Bronchial epithelial cell (primary cell): ENCODE measurements at regions not wholly inside any gene's neighbourhood (a gene's known extent, or its start where the extent isn't known, plus 50 kb on each side); places are given as distances from the start of the nearest gene placed in this dataset.
"Not testable (repeated sequence)": the region's sequence is repeated elsewhere in the genome, so short reads cannot be mapped to it uniquely, and the experiment has no call there.

Experiments used
- DNase-seq: peaks from one replicate; pipeline ENCODE4 v3.0.0-alpha.2; 2010; ENCODE audit warnings: low read depth
- FAIRE-seq: peaks from 2 replicates; lab custom pipeline; 2011; peaks lifted over from hg19 to GRCh38; lab: Jason Lieb, UNC
- H3K27me3 ChIP-seq: 2 replicates; pipeline ENCODE4 v1.5.1; 2011; ENCODE audit warnings: low read length; ENCODE audit not compliant: control insufficient read depth, insufficient read depth
- H3K36me3 ChIP-seq: 2 replicates; pipeline ENCODE4 v1.5.1; 2011; ENCODE audit warnings: low read length; ENCODE audit not compliant: control insufficient read depth, insufficient read depth
- H3K4me3 ChIP-seq: 2 replicates; pipeline ENCODE4 v1.5.1; 2011; ENCODE audit warnings: mild to moderate bottlenecking, low read depth, low read length, control low read depth
- TF ChIP-seq, protein P1 (sequence below): IDR thresholded peaks from 2 replicates; pipeline ENCODE4 v1.5.1; 2011; ENCODE audit warnings: mild to moderate bottlenecking, moderate library complexity, low read length, control low read depth, inconsistent platforms; ENCODE audit not compliant: insufficient read depth, severe bottlenecking

DNA sequence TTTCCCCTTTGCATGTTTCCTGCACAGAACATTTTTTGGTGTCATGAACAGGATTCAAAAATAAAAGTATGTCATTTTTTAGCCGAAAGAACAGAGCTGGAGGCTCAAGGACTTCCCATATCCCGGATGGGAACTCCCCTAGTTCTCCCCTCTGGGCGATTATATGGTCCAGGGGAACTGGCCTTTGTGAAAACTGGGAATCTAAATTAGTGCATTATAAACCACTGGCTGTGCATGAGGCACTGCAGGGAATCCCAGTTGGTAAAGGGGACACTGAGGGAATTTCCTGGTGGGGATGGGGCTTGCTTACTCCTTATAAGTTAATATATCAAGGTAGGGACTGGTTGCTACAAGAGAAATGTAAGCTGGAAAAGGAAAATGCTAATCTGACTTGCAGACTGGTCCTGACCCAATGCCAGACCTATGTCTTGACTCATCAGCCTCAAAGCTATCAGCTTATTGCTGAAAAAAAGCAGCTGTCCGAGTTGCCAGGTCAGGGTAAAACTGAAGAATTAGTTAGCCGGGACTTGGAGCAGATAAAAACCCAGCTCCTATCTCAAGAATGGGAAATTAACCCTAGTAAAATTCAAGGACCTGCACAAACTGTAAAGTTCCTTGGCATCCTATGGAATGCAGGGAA lies 122.6 kb downstream of the FCRL5 start:
- no peak for FAIRE-seq
- no peak overlapping the region for H3K4me3 ChIP-seq
- H3K36me3 ChIP-seq, result no peaks in the 10 kb centered on the region
- TF ChIP-seq, protein P1, sequence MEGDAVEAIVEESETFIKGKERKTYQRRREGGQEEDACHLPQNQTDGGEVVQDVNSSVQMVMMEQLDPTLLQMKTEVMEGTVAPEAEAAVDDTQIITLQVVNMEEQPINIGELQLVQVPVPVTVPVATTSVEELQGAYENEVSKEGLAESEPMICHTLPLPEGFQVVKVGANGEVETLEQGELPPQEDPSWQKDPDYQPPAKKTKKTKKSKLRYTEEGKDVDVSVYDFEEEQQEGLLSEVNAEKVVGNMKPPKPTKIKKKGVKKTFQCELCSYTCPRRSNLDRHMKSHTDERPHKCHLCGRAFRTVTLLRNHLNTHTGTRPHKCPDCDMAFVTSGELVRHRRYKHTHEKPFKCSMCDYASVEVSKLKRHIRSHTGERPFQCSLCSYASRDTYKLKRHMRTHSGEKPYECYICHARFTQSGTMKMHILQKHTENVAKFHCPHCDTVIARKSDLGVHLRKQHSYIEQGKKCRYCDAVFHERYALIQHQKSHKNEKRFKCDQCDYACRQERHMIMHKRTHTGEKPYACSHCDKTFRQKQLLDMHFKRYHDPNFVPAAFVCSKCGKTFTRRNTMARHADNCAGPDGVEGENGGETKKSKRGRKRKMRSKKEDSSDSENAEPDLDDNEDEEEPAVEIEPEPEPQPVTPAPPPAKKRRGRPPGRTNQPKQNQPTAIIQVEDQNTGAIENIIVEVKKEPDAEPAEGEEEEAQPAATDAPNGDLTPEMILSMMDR, result no peak
- no peaks in the 10 kb centered on the region for H3K27me3 ChIP-seq
- no peak for DNase-seq

DNA sequence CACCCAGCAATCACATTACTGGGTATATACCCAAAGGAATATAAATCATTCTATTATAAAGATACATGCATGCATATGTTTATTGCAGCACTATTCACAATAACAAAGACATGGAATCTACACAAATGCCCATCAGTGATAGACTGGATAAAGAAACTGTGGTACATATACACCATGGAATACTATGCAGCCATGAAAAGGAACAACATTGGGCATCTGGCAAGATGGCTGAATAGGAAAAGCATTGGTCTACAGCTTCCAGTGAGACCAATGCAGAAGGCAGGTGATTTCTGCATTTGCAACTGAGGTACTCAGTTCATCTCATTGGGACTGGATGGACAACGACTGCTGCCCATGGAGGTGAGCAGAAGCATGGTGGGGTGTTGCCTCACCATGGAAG lies 128.6 kb downstream of the FCRL5 start:
- DNase-seq, H3K4me3 ChIP-seq, H3K27me3 ChIP-seq, FAIRE-seq, H3K36me3 ChIP-seq: not testable (repeated sequence)

DNA sequence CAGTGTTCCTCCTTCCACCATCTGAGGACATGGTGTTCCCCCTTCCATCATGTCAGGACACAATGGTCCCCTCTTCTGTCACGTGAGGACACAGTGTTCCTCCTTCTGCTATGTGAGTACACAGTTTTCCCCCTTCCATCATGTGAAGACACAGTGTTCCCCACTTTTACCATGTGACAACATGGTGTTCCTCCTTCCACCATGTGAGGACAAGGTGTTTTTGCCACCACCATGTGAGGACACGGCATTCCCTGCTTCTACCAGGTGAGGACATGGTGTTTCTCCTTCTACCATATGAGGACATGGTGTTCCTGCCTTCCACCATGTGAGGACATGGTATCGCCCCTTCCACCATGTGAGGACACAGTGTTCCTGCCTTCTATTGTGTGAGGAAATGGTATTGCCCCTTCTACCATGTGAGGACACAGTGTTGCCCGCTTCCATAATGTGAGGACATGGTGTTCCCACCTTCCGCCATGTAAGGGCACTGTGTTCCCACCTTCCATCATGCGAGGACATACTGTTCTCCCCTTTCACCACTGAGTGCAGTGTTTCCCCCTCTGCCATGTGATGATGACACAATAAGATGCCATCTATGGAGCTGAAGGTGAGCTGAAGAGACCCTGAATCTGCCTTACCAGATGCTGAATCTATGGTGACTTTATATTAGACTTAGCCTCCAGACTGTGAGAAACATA lies 132.3 kb downstream of the FCRL5 start:
- peak; percentile 79 for FAIRE-seq
- Histone ChIP-seq H3K36me3 (no peaks in the 10 kb centered on the region), H3K27me3 (no peaks in the 10 kb centered on the region), H3K4me3 (no peak overlapping the region)
- TF ChIP-seq, protein P1, result no peak
- DNase-seq, result no peak

DNA sequence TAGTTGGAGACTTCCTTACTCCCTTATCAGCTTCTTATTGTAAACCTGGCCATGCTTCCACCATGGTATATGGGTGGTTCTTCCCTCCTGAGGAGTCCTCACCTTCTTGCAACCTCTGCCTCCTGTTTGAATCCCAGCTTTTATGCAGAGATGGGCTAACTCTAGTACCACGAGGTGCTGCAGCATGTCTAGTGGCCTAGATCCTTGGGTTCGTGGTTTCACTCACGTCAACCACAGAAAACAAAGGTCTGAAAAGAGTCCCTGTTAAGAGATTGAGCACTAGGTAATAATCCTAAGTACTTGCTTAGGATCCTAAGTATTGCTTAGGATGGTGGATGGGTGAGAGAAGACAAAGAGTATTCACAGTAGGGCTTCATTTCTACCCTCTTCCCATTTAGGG lies 133.7 kb downstream of the FCRL5 start:
- no peak for FAIRE-seq
- H3K27me3 ChIP-seq, result no peaks in the 10 kb centered on the region
- no peaks in the 10 kb centered on the region for H3K36me3 ChIP-seq
- TF ChIP-seq, protein P1, result no peak
- H3K4me3 ChIP-seq, result no peak overlapping the region
- no peak for DNase-seq

DNA sequence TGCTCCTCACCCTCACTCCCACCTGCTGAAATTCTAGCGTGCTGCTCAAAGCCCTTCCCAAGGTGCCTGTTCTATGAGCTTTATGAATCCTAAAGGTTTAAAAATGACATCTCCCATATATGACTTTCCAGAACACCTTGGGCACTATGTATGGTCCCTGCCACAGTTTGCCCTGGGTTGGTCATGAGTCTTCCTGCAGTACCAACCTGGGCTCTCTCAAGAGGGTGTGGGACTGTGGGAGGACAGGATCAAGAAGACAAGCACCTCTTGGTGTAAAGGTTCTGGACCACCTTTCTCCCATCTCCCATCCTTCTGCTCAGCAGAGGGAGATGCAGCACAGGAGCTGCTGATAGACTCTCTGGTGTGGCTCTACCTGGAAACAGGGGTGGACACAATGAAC lies 134.1 kb downstream of the FCRL5 start:
- TF ChIP-seq, protein P1, result no peak
- Histone ChIP-seq H3K27me3 (no peaks in the 10 kb centered on the region), H3K4me3 (no peak overlapping the region), H3K36me3 (no peaks in the 10 kb centered on the region)
- DNase-seq (no peak), FAIRE-seq (no peak)

DNA sequence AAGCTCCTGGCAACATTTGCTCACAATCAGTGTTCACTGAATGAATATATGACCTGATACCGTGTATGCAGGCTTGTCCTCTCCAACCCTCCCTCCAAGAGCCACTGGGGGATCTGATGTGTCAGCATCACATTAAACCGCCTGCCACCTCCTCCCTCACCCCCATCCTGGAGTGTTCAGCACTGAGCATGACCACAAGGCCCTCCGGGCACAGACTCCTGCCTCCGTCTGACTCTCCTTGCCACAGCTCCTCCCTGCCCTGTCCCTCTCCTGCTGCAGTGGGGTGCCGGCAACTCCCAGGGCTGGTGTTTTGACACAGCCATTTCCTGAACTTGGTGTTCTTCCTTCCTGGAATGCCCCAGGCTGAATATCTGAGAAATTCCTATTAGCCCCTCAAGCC lies 136.7 kb downstream of the FCRL5 start:
- Histone ChIP-seq H3K36me3 (no peaks in the 10 kb centered on the region), H3K4me3 (no peak overlapping the region), H3K27me3 (no peaks in the 10 kb centered on the region)
- no peak for FAIRE-seq
- no peak for DNase-seq
- TF ChIP-seq, protein P1, result no peak
